Stimulated activated CD4-positive, alpha-beta T cell treated with anti-CD3 and anti-CD28 coated beads, Interleukin-4, amount 100 ng/mL, for 4 hours (primary cell): ENCODE measurements at regions not wholly inside any gene's neighbourhood (a gene's known extent, or its start where the extent isn't known, plus 50 kb on each side); places are given as distances from the start of the nearest gene placed in this dataset.

ENCODE experiments used
- DNase-seq, 2 experiments: peaks; one replicate each; pipeline ENCODE4 v3.0.0-alpha.2; 2020

GRCh38 chr15:85312486-85312885 is 67.9 kb upstream of the AKAP13 start:
- no peak for DNase-seq

DNA sequence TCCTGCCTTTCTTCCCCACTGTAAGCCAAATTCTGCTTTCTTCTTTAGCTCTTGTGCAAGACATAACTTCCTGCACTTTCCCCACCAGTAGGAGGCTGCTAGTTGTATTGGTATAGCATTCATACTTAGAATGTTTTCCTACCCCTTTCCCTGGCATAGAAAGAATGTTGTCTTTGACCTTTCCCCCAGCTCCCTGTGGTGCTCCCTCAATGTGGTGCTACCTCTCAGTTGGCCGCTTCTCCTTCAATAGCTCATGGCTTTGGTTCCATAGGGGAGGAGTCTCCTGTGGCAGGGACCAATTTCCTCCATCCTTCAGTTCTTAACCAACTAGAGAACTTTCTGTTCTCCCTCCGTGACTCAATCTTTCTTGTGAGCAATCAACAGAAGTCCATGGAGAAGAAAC is 67.5 kb upstream of the AKAP13 start:
- no peak for DNase-seq

DNA sequence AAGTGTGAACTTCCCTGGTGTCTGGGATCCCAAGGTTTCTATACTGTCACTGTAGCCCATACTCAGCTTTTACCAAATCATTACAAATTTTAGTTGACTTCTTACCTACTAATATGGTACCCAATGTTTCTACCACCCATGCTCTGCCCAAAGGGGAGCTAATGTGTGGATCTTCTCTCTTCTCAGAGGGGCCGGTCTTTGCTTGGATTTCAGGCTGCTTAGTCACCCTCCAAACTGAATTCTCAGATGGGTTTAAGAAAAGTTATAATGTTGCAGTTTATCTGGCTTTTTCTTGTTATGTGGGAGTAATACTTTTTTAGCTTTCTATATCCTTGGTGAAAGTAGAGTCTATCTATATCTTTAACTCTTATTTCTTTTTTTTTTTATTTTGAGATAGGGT is 67.1 kb upstream of the AKAP13 start:
- no peak for DNase-seq

DNA sequence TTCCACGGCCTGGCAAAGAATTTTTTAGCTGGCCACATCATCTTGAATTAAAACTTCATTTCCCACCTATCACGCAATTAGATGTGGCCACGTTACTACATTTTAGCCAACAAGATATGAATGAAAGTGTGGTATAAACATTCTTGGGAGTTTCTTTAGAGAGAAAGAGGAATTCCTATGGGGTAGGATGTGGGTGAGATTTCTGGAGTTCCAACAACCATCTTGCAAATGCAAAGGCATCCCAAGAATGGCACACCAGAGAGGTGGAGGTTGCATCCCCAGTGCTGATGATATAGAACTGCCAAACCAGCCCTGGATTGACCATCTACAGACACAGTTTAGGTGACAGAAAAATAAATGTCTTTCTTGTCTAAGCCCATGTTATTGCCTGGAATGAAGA is 66.3 kb upstream of the AKAP13 start:
- DNase-seq: no peak

DNA sequence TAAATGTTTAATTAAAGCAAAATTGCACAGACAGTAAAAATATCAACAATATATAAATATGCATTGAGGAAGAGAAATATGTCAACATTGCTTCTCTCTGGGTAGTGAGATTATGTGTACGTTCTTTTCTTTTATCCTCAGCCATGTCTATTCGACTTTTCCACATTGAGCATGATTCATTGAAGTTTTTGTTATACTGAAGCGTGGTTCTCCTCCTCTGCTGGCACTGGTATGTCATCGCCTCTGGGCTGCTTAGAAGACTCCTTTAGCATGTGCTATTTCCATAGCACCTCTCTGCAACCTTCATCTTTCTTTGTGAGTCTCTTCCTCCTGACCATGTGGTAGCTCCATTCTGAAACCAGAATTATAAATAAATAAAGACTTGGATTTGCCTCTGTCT is 65.8 kb upstream of the AKAP13 start:
- DNase-seq: no peak

DNA sequence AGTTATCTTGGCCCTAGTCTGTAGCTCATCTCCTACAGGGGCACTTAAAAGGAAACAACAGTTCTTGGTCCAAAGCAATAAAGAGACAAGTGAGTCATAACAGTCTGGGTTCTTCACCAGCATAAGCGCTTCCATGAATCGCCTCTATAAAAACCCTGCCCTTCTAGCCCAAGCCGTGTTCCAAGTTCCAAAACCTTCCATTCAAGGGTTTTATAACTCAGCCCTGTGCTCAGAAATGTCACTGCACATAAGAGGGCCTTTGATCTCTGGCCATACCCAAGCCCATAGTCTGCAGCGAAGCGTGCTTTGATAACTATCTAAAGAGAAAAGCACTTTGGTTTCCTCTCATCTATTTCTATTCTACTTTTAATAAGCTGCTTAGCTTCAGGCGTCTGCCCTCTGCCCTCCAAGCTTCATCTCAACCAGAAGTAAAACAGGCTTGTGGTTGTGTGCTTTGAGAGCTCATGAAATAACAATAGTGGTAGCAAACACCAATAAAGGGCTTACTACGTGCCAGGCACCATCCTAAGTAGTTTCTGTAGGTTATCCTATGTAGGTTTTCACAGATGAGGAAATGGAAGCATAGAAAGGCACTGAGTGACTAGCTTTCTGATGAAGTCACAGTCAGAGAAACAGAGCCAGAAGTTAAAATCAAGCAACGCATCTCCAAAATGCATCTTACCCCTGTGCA is 64.0 kb upstream of the AKAP13 start:
- DNase-seq: no peak

DNA sequence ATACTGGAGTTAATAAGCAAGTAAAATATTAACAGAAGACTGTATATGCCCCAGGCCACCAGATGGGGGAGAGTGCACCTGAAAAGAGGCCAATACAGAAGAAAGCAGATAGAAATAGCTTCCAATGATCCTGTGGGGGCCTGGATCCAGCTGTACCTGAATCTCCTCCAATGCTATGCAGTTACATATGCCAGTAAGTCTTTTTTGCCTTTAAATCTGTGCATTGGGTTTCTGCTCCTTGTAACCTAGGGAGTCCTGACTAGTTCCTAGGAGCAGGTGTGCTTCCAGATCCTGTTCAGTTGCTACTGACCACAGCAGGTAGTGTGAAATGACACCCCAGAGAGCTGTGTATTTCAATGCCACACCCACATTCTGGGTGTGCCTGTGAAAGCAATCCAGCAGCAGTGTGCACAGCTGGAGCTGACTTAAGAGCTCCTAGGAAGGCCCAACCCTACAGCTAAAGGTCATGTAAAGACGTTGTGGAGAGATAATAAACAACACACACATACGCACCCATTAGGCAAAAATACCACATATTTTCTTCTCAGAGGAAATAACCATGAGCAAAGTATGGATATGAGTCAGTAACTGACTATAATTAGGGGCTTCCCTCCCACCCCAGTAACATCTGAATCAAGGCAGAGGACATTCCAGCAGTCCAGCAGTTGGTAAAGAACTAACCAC is 62.2 kb upstream of the AKAP13 start:
- DNase-seq: no peak

- no peak for DNase-seq
These were observed 61.7 kb upstream of the AKAP13 start for GRCh38 chr15:85318732-85319076.

DNA sequence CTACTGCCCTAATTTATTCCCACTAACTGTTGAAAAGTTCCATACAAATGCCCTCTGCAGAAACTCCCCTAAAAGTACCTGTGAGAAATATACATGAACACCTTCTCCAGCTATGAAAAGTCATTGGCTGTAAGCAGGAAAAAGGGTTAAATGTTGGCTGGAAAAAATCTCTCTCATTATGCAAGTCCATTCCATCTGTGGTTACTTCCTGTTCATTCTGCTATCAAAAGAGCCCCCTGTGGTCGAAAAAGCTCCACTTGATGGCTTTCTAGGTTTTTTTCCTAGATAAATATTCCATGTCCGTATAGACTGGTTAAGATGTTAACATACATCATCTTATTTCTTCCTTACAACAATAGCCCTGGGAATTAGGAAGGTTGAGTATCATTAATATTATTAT is 56.2 kb upstream of the AKAP13 start:
- DNase-seq: no peak

GRCh38 chr15:85325834-85326233 is 54.6 kb upstream of the AKAP13 start:
- DNase-seq: no peak

DNA sequence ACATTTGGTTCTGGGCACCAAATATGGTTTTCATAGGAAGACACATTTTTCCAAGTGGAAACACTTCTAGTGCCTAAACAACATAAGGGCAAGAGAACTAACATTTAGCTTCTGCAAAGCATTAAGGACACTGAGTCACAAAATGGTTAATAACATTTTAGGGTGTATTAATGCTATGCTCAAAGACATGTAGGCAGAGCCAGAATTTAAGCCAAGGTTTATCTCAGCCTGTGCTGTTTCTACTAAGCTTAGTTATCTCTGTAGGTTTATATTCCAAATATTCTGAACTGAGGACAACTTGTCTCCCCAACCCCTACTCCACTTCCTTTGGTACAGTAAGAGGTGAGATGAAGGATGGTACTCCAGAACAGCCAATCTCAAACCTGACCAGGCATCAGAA is 54.1 kb upstream of the AKAP13 start:
- DNase-seq: no peak

- DNase-seq: no peak
These were observed 52.6 kb upstream of the AKAP13 start for GRCh38 chr15:85327820-85328219.

- DNase-seq: peak in 1 of 2 experiments; percentile 18
These were observed 50.6 kb upstream of the AKAP13 start for GRCh38 chr15:85329561-85330422.
